ENCODE measurements at regions not wholly inside any gene's neighbourhood (a gene's known extent, or its start where the extent isn't known, plus 50 kb on each side); places are given as distances from the start of the nearest gene placed in this dataset.

DNA sequence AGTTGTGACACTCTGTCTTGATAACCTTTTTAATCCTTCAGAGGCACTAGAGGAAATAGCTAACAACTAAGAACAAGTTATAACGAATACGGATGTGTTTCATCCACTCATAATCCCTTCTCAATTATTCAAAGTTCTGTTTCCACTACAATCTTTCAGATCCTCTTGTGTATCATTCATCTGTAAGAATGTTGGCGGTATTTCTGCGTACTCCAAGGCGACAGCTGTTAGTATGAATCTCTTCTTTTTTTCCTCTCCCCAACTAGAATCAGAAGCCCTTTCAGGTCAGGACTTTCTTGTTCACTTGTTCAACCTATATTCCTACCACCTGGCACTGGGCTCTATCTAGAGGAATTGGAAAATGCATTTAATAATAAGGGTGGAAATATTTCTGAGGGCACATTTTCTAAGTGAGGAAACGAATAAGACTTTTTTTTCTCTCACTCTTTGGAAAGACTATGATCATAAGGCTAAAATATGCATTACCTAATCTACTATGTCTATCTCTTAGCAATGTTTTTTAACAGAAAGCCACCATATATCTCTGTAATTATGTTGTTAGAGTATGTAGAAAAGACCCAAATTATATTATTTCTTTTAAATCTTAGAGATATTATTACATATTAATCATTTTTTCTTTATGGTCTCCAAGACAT, 492.9 kb downstream of the PCDH20 start:
- intact Hi-C loops (cut with micrococcal nuclease), result no loop called here
- Mint-ChIP-seq H3K36me3 (no peaks in the 10 kb centered on the region), H3K4me1 (ENCODE audit: low read depth) (no peaks in the 10 kb centered on the region), H3K27me3 (no peaks in the 10 kb centered on the region), H3K4me3 (no peak overlapping the region), H3K27ac (no peak overlapping the region), H3K9me3 (no peaks in the 10 kb centered on the region)
- ChIA-PET CTCF (no interaction called here), POLR2A (no interaction called here)
- DNase-seq, result no peak

DNA sequence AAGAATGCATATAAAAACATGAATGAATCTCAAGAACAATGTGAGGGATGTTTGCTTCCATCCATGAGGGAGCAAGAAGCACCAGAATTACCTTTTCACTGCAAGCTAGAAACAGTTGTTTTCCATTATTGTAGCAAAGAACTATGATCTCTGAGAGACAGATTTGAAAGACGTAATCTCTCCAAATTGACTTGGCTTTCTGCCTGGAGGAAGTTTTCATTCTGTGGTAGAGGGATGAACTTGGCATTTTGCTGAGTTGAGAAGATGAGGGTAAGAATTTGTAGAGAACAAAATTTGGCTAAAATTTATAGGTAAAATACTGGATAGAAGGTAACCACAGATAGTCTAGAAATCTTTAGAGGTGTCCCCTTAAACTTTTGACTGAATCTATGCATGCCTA, 496.8 kb downstream of the TDRD3 start:
- Mint-ChIP-seq H3K9me3 (no peaks in the 10 kb centered on the region), H3K27me3 (no peaks in the 10 kb centered on the region), H3K4me3 (no peak overlapping the region), H3K27ac (no peak overlapping the region), H3K4me1 (ENCODE audit: low read depth) (no peaks in the 10 kb centered on the region), H3K36me3 (no peaks in the 10 kb centered on the region)
- DNase-seq, result no peak
- ChIA-PET CTCF (no interaction called here), POLR2A (no interaction called here)
- intact Hi-C loops (cut with micrococcal nuclease), result no loop called here

DNA sequence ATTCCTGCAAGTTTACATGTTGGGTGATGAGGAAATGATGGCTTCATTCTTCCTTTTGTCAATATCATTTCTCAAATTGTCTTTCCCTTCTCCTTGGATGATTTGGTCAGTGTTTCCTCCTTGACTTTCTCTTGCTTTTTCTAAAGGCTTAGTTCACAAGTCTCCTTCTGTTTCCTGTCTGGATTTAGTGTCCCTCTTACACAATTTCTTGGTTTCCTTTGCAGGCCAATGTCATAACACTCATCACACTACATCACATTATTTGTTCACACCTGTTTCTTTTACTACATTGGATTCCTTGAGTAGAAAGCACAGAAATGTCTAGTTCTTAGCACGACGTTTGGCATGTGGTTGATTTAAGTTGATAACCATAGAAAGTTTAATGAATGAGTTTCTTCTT, 490.7 kb downstream of the TDRD3 start:
- intact Hi-C loops (cut with micrococcal nuclease), result no loop called here
- CTCF ChIA-PET, result no interaction called here
- no peaks in the 10 kb centered on the region for H3K36me3 Mint-ChIP-seq

DNA sequence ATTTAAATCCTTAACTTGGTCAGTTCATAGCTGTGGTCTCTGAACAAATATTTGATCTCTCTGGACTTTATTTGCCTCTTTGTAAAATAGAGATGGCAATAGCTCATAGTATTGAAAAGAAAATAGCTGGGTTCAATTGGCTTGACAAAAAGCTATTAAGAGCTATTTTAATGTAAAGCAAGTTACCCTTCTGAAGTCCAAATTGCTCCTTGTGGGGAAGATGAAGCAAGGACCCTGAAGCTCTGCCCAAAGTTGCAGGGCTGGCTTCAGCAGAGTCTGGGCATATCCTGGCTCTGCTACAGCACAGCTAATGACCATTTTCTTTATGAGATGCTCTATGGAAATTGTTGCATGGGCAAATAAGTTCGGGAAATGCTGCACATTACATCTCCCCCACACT, 484.5 kb downstream of the TDRD3 start:
- no peak overlapping the region for H3K4me3 Mint-ChIP-seq
- intact Hi-C loops (cut with micrococcal nuclease), result no loop called here
- POLR2A ChIA-PET, result no interaction called here
- H3K9me3 Mint-ChIP-seq, result peaks cover 7% of the 10 kb centered on the region
- H3K27ac Mint-ChIP-seq, result no peak overlapping the region
- CTCF ChIA-PET, result no interaction called here
- no peaks in the 10 kb centered on the region for H3K4me1 Mint-ChIP-seq (ENCODE audit: low read depth)
- H3K36me3 Mint-ChIP-seq, result no peaks in the 10 kb centered on the region
- H3K27me3 Mint-ChIP-seq, result no peaks in the 10 kb centered on the region
- no peak for DNase-seq

More for the DNA sequence above, 490.7 kb downstream of the TDRD3 start:
- DNase-seq, result no peak
- H3K4me1 Mint-ChIP-seq (ENCODE audit: low read depth), result no peaks in the 10 kb centered on the region
- POLR2A ChIA-PET, result no interaction called here
- H3K9me3 Mint-ChIP-seq, result peaks cover under 1% of the 10 kb centered on the region
- H3K27ac Mint-ChIP-seq, result no peak overlapping the region
- H3K4me3 Mint-ChIP-seq, result no peak overlapping the region
- no peaks in the 10 kb centered on the region for H3K27me3 Mint-ChIP-seq

DNA sequence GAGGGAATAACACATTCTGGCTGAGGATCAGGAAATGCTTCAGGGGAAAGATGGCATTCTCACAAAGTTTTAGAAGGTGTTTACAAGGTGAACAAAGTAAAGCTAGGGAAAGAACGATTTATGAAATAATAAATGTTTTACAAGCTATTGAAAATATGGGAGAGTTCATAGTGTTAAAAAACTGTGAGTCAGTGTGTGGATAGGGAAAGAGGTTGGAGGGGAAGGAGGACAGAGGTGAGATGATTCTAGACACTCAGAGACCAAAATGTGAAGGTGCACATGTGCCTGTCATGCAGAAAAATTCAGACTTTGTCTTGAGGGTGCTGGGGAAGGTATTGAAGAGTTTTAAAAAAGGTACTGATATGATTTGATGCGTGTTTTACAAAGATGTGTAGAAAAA, 476.1 kb downstream of the TDRD3 start:
- CTCF ChIA-PET, result no interaction called here
- intact Hi-C loops (cut with micrococcal nuclease), result no loop called here
- Mint-ChIP-seq H3K9me3 (peaks cover 5% of the 10 kb centered on the region), H3K4me1 (ENCODE audit: low read depth) (no peaks in the 10 kb centered on the region), H3K27me3 (no peaks in the 10 kb centered on the region), H3K4me3 (no peak overlapping the region), H3K27ac (no peak overlapping the region), H3K36me3 (no peaks in the 10 kb centered on the region)
- POLR2A ChIA-PET, result no interaction called here
- DNase-seq, result no peak

DNA sequence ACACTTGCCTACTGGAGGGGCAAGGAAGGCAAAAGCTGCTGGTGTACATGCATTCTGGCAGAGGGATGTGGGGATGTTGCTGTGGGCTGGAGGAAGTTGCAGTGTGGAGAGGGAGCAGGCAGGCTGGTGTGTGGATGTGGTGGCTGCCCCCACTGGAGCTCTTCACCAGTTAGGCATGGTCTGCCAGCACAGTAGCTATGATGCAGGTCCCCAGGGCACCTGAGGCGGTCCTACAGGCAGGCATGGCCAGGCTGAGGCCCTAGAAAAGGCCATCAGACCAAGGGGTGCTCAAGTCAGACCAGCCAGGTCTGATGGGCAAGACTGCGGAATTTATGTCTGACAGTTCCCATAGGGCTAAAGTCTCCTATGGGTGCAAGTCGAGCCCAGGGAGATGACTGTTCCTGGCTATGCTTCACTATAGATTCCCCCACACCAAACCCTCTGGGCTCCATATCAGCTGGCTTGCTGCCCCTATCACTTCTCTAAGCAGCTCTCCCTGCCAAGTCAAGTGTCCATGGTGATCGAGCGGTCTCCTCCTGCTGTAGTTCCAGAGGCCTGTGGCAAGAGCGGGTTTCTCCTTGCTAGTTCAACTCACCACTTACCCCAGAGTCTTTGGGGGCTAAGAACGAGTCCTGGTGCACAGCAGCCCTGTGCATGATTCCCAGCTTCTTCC, 473.1 kb downstream of the TDRD3 start:
- Mint-ChIP-seq H3K4me1 (ENCODE audit: low read depth) (no peaks in the 10 kb centered on the region), H3K9me3 (peaks cover 28% of the 10 kb centered on the region), H3K27me3 (no peaks in the 10 kb centered on the region), H3K36me3 (no peaks in the 10 kb centered on the region), H3K4me3 (no peak overlapping the region), H3K27ac (no peak overlapping the region)
- ChIA-PET CTCF (no interaction called here), POLR2A (no interaction called here)
- intact Hi-C loops (cut with micrococcal nuclease), result loop anchor here (2.0 kb wide), 1 partner anchor 23 kb away; no protein-coding TSS in a partner anchor
- DNase-seq, result no peak

DNA sequence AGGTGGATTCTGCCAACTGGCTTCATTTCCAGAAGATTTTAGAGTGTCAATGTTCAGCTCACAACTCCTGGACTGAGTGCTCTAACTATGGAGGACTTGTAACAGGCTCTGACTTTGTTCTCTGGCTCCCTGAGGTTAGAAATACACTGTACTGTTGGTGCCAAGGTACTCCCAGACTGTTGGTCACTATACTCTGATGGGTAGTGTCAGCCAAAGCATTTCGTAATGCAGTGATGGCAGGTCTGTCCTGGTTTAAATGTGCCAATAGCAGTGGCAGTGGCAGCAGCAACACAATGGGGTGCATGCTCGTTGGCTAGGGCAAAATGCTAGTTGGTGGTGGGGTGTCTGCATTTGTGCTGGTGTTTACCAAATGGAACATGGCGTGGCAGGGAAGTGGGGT, 472.2 kb downstream of the TDRD3 start:
- Mint-ChIP-seq H3K9me3 (peaks cover 34% of the 10 kb centered on the region), H3K36me3 (no peaks in the 10 kb centered on the region), H3K27me3 (no peaks in the 10 kb centered on the region), H3K27ac (no peak overlapping the region), H3K4me1 (ENCODE audit: low read depth) (no peaks in the 10 kb centered on the region), H3K4me3 (no peak overlapping the region)
- ChIA-PET CTCF (no interaction called here), POLR2A (no interaction called here)
- intact Hi-C loops (cut with micrococcal nuclease), result loop anchor here (2.0 kb wide), 1 partner anchor 22 kb away; no protein-coding TSS in a partner anchor
- no peak for DNase-seq

DNA sequence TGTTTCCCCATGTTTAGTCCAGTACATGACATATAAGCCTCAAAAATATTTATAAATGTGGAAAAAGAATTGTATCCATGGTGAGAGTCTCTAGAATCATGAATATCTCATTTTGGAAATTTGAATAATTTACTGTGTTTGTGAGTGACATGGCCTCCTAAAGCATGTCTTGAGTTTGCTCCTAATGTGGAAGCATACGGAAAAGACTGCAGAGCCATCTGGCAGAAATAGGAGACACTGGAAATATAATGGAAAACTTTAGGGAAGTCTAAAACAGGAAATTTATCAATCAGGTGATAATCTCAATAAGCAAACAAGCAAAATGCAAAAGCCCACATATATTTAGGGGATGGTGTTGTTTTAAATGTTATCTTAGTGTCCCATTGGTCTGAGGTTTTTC, 465.0 kb downstream of the TDRD3 start:
- ChIA-PET CTCF (no interaction called here), POLR2A (no interaction called here)
- no peaks in the 10 kb centered on the region for H3K27me3 Mint-ChIP-seq
- intact Hi-C loops (cut with micrococcal nuclease), result no loop called here
- H3K9me3 Mint-ChIP-seq, result peaks cover 24% of the 10 kb centered on the region
- no peaks in the 10 kb centered on the region for H3K36me3 Mint-ChIP-seq
- DNase-seq, result no peak
- H3K4me1 Mint-ChIP-seq (ENCODE audit: low read depth), result no peaks in the 10 kb centered on the region
- no peak overlapping the region for H3K27ac Mint-ChIP-seq
- H3K4me3 Mint-ChIP-seq, result no peak overlapping the region

GRCh38 chr13:60857698-60858097, 460.7 kb downstream of the TDRD3 start:
- no peaks in the 10 kb centered on the region for H3K4me1 Mint-ChIP-seq (ENCODE audit: low read depth)
- H3K4me3 Mint-ChIP-seq, result no peak overlapping the region
- peaks cover 6% of the 10 kb centered on the region for H3K9me3 Mint-ChIP-seq
- intact Hi-C loops (cut with micrococcal nuclease), result no loop called here
- H3K36me3 Mint-ChIP-seq, result no peaks in the 10 kb centered on the region
- no peak overlapping the region for H3K27ac Mint-ChIP-seq
- ChIA-PET POLR2A (no interaction called here), CTCF (no interaction called here)
- H3K27me3 Mint-ChIP-seq, result no peaks in the 10 kb centered on the region
- DNase-seq, result no peak

DNA sequence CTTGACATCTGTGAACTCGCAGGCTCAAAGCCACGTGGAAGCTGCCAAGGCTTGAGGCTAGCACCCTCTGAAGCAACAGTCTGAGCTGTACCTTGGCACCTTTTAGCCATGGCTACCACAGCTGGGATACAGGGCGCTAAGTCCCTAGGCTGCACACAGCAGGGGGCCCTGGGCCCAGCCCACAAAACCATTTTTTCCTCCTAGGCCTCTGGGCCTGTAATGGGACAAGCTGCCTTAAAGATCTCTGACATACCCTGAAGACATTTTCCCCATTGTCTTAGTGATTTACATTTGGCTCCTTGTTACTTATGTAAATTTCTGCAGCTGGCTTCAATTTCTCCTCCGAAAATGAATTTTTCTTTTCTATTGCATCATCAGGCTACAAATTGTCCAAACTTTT, 455.9 kb downstream of the TDRD3 start:
- Mint-ChIP-seq H3K27ac (no peak overlapping the region), H3K9me3 (peaks cover 20% of the 10 kb centered on the region), H3K27me3 (no peaks in the 10 kb centered on the region), H3K36me3 (no peaks in the 10 kb centered on the region), H3K4me1 (ENCODE audit: low read depth) (no peaks in the 10 kb centered on the region), H3K4me3 (no peak overlapping the region)
- ChIA-PET CTCF (no interaction called here), POLR2A (no interaction called here)
- intact Hi-C loops (cut with micrococcal nuclease), result no loop called here
- DNase-seq, result no peak

DNA sequence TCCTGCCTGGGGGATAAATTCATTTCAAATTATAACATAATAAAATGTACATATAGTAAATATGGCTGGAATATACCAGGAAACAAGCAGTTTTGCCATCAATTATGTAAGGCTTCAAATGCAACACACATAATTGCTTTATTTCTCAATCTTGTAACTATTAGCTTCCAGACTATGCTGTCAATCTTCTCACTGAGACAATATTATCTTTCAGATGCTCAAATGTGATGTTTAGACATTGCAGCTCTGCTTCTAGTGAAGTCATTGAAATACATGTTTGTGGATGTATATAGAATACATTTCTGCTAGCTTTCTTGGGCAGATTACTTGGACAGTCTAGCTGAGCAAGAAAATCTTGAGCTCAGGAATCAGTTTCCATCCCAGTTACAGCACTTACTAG, 454.4 kb downstream of the TDRD3 start:
- H3K36me3 Mint-ChIP-seq, result peaks cover 2% of the 10 kb centered on the region
- no peak overlapping the region for H3K4me3 Mint-ChIP-seq
- intact Hi-C loops (cut with micrococcal nuclease), result no loop called here
- no peaks in the 10 kb centered on the region for H3K4me1 Mint-ChIP-seq (ENCODE audit: low read depth)
- no peaks in the 10 kb centered on the region for H3K27me3 Mint-ChIP-seq
- H3K9me3 Mint-ChIP-seq, result peaks cover 25% of the 10 kb centered on the region
- H3K27ac Mint-ChIP-seq, result no peak overlapping the region
- ChIA-PET POLR2A (no interaction called here), CTCF (no interaction called here)
- no peak for DNase-seq

DNA sequence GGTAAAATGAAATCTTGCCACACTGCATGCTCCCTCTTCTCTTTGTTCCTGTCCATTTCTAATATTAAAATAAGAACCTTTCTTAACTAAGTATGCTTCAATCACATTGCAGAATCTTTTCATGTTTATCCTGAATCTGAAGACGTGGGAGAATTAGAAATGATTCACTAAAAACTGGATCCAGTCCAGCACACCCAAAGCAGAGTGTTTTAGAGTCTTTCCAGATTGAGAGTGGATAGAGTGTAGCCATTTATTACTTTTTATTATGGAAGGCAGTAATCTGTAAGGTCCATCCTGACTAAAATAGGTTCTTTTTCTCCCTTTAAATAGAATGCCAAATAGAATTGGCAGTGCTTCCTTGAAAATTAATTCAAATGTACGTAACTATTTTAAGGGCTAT, 453.5 kb downstream of the TDRD3 start:
- CTCF ChIA-PET, result no interaction called here
- Mint-ChIP-seq H3K27ac (no peak overlapping the region), H3K36me3 (peaks cover 2% of the 10 kb centered on the region), H3K9me3 (peaks cover 28% of the 10 kb centered on the region), H3K4me3 (no peak overlapping the region), H3K4me1 (ENCODE audit: low read depth) (no peaks in the 10 kb centered on the region), H3K27me3 (no peaks in the 10 kb centered on the region)
- intact Hi-C loops (cut with micrococcal nuclease), result no loop called here
- no peak for DNase-seq
- POLR2A ChIA-PET, result no interaction called here

DNA sequence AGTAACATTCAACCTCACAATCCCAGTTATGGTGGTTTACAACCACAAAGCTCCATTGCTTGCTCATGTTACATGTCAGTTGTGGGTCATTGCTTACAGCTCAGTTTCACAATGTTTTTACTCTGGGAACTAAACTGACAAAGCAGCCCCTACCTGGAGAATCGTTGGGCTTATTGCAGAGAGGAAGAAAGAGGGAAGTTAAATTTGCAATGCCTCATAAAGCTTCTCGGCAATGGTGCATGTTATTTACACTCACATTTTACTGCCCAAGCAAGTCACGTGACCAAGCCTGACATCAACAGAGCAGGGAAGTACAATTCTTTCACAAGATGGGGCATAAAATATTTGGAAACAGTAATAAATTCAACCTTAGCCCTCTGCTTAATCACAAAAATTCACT, 441.6 kb downstream of the TDRD3 start:
- no peak for DNase-seq
- peaks cover 3% of the 10 kb centered on the region for H3K9me3 Mint-ChIP-seq
- H3K27ac Mint-ChIP-seq, result no peak overlapping the region
- ChIA-PET CTCF (no interaction called here), POLR2A (no interaction called here)
- no peak overlapping the region for H3K4me3 Mint-ChIP-seq
- H3K4me1 Mint-ChIP-seq (ENCODE audit: low read depth), result no peaks in the 10 kb centered on the region
- H3K36me3 Mint-ChIP-seq, result no peaks in the 10 kb centered on the region
- H3K27me3 Mint-ChIP-seq, result no peaks in the 10 kb centered on the region
- intact Hi-C loops (cut with micrococcal nuclease), result no loop called here

Measured in activated CD4-positive, alpha-beta memory T cell treated with anti-CD3 and anti-CD28 coated beads for 36 hours (primary cell).